ENCODE measurements at regions not wholly inside any gene's neighbourhood (a gene's known extent, or its start where the extent isn't known, plus 50 kb on each side); places are given as distances from the start of the nearest gene placed in this dataset.

DNA sequence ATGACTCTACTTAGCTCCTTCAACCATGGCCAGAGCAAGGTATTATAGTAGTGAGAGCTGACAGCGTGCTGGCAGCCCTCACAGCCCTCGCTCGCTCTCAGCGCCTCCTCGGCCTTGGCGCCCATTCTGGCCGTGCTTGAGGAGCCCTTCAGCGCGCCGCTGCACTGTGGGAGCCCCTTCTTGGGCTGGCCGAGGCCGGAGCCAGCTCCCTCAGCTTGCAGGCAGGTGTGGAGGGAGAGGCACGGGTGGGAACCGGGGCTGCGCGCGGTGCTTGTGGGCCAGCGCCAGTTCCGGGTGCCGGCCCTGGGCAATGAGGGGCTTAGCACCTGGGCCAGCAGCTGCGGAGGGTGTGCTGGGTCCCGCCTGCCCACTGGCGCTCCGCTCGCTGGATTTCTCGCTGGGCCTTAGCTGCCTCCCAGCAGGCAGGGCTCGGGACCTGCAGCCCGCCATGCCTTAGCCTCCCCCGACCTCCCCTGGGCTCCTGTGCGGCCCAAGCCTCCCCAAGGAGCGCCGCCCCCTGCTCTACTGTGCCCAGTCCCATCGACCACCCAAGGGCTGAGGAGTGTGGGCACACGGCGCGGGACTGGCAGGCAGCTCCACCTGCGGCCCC is 63.1 kb downstream of the SPATA19 start:
- Histone ChIP-seq H3K4me1 (ENCODE audit: control insufficient read depth, insufficient read depth, low read length) (no peaks in the 10 kb centered on the region), H3K27me3 (ENCODE audit: control insufficient read depth, insufficient read depth, low read length) (peaks cover under 1% of the 10 kb centered on the region), H3K9me3 (ENCODE audit: control insufficient read depth, insufficient read depth, low read length) (no peaks in the 10 kb centered on the region), H3K4me3 (ENCODE audit: low read length) (no peak overlapping the region), H3K27ac (ENCODE audit: low read length) (no peak overlapping the region), H3K36me3 (ENCODE audit: control insufficient read depth, insufficient read depth, low read length) (no peaks in the 10 kb centered on the region)
- ATAC-seq, result no peak
- peaks cover 0 to 3% of the 10 kb centered on the region in 2 donors for H3K9me3 Mint-ChIP-seq
- H3K4me1 Mint-ChIP-seq, result no peaks in the 10 kb centered on the region
- intact Hi-C loops (cut with micrococcal nuclease), result no loop called here
- H3K4me3 Mint-ChIP-seq, result no peak overlapping the region
- H3K27me3 Mint-ChIP-seq (ENCODE audit: low read depth in 2 of 2), result peaks cover 13 to 32% of the 10 kb centered on the region in 2 donors
- WGBS (ENCODE audit: insufficient coverage), result 90% methylated on average over 37 of the region's 37 CpGs
- H3K36me3 Mint-ChIP-seq, result no peaks in the 10 kb centered on the region
- H3K27ac Mint-ChIP-seq, result no peak overlapping the region
- no peak for DNase-seq
- TF ChIP-seq CTCF (IDR thresholded peaks at IDR 0.05), result no peak

DNA sequence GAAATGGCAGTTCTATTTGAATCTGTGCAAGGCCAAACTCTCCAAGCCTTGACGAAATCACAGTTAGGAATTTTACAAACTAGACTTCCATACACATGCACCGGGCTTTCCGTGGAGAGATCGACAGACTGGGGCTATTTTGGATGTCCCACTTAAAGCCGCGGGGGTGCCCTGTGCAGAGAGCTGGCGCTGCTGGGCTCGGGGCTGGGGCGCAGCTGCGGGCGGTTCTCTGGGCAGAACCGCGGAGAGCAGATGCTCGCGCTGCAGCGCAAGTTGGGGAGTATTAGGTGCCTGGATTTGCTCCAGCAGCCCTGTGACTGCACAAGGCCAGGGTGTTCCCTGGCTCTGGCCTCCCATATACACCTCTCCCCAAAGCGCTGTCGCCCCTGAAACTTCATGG is 67.2 kb downstream of the SPATA19 start:
- 56% methylated on average over 18 of the region's 18 CpGs for WGBS (ENCODE audit: insufficient coverage)
- intact Hi-C loops (cut with micrococcal nuclease), result no loop called here
- Mint-ChIP-seq H3K36me3 (no peaks in the 10 kb centered on the region), H3K27ac (no peak overlapping the region), H3K9me3 (peaks cover 0 to 8% of the 10 kb centered on the region in 2 donors), H3K27me3 (ENCODE audit: low read depth in 2 of 2) (peaks cover 2 to 11% of the 10 kb centered on the region in 2 donors), H3K4me3 (no peak overlapping the region), H3K4me1 (no peaks in the 10 kb centered on the region)
- H3K27ac ChIP-seq (ENCODE audit: low read length), result no peak overlapping the region
- no peaks in the 10 kb centered on the region for H3K9me3 ChIP-seq (ENCODE audit: control insufficient read depth, insufficient read depth, low read length)
- H3K4me1 ChIP-seq (ENCODE audit: control insufficient read depth, insufficient read depth, low read length), result no peaks in the 10 kb centered on the region
- no peaks in the 10 kb centered on the region for H3K27me3 ChIP-seq (ENCODE audit: control insufficient read depth, insufficient read depth, low read length)
- no peak overlapping the region for H3K4me3 ChIP-seq (ENCODE audit: low read length)
- no peak for TF ChIP-seq CTCF (IDR thresholded peaks at IDR 0.05)
- ATAC-seq (no peak), DNase-seq (no peak)
- no peaks in the 10 kb centered on the region for H3K36me3 ChIP-seq (ENCODE audit: control insufficient read depth, insufficient read depth, low read length)

DNA sequence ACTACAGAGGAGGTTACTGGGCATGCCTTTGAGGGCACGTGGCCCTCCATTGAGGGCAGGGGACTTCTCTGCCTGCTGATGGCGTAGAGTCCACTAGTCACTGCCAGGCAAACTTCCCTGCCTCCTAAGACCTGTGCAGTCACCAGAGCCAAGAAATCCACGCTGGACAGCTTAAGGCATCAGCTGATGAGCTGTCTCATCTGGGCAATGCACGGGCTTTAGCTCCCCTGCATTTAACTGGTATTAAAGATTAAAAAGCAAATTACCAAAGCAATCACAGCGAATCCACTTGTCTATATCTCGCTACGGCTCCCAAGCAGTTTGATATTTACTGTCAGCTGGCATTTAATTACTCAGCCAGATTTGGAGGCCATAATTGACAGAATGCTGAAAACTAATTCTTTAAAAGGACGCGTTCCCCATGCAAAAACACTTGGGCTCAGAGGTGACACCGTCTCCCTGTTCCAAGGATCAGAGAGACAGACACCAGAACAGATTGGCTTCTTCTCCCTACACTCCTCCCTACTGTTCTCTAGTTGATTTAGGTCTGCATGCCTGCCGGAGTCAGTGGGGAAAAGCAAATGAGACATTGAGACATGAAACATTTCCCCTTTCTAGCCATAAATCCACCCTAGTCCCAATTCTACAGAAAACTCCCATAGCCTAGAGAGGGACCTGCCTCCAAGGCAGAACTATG is 68.5 kb downstream of the SPATA19 start:
- Mint-ChIP-seq H3K9me3 (peaks cover 0 to 8% of the 10 kb centered on the region in 2 donors), H3K27ac (no peak overlapping the region), H3K4me3 (no peak overlapping the region), H3K4me1 (no peaks in the 10 kb centered on the region), H3K27me3 (ENCODE audit: low read depth in 2 of 2) (peaks cover 2 to 11% of the 10 kb centered on the region in 2 donors), H3K36me3 (no peaks in the 10 kb centered on the region)
- ATAC-seq (no peak), DNase-seq (no peak)
- Histone ChIP-seq H3K4me1 (ENCODE audit: control insufficient read depth, insufficient read depth, low read length) (no peaks in the 10 kb centered on the region), H3K36me3 (ENCODE audit: control insufficient read depth, insufficient read depth, low read length) (no peaks in the 10 kb centered on the region), H3K27ac (ENCODE audit: low read length) (no peak overlapping the region), H3K27me3 (ENCODE audit: control insufficient read depth, insufficient read depth, low read length) (no peaks in the 10 kb centered on the region), H3K4me3 (ENCODE audit: low read length) (no peak overlapping the region), H3K9me3 (ENCODE audit: control insufficient read depth, insufficient read depth, low read length) (no peaks in the 10 kb centered on the region)
- intact Hi-C loops (cut with micrococcal nuclease), result no loop called here
- WGBS (ENCODE audit: insufficient coverage), result 80% methylated on average over 11 of the region's 11 CpGs
- no peak for TF ChIP-seq CTCF (IDR thresholded peaks at IDR 0.05)
